ENCODE measurements at regions not wholly inside any gene's neighbourhood (a gene's known extent, or its start where the extent isn't known, plus 50 kb on each side); places are given as distances from the start of the nearest gene placed in this dataset.
"Not testable (repeated sequence)": the region's sequence is repeated elsewhere in the genome, so short reads cannot be mapped to it uniquely, and the experiment has no call there.

DNA sequence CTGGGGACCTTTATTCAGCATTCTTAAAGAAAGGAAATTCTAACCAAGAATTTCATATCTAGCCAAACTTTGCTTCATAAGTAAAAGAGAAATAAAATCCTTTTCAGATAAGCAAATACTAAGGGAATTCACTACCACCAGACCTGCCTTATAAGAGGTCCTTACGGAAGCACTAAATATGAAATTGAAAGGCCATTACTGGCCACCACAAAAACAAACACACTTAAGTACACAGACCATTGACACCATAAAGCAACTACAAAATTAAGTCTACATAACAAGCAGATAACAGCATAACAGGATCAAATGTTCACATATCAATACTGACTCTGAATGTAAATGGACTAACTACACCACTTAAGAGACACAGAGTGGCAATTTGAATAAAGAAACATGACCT, 361.4 kb upstream of the POU5F2 start:
- DNase-seq = no peak

GRCh38 chr5:94097384-94097783, 356.0 kb upstream of the POU5F2 start:
- DNase-seq = not testable (repeated sequence)

GRCh38 chr5:94094793-94095441, 353.5 kb upstream of the POU5F2 start:
- no peak for DNase-seq

DNA sequence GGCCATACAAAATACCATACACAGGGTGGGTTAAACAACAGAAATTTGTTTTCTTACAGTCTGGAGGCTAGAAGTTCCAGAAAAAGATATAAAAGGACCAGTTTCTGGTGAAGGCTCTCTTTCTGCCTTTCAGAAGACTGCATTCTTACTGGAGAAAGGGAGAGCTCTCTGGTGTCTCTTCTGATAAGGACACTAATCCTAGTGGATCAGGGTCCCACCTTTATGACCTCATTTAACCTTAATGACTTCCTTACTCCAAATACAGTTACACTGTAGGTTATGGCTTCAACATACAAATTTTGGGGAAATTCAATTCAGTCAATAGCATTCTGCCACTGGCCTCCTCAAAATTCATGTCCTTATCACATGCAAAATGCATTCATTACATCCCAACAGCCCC, 351.9 kb upstream of the POU5F2 start:
- DNase-seq = no peak

GRCh38 chr5:94086635-94087034, 345.2 kb upstream of the POU5F2 start:
- not testable (repeated sequence) for DNase-seq

DNA sequence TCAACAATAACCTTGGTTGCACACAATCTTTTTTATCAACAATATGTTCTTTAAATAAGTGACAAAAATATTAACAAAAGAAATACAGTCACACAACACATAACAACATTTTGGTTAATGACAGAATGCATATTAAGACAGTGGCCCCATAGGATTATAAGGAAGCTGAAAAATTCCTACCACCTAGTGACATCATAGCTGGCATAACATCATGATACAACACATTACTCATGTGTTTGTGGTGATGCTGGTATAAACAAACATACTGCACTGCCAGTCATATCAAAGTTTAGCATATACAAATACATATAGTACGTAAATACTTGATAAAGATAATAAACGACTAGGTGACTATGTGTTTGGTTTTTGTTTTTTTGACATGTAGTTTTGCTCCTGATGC, 344.8 kb upstream of the POU5F2 start:
- no peak for DNase-seq

GRCh38 chr5:94082405-94082804, 341.0 kb upstream of the POU5F2 start:
- DNase-seq = no peak

- no peak for DNase-seq
These were observed 339.7 kb upstream of the POU5F2 start for GRCh38 chr5:94081088-94081487.

DNA sequence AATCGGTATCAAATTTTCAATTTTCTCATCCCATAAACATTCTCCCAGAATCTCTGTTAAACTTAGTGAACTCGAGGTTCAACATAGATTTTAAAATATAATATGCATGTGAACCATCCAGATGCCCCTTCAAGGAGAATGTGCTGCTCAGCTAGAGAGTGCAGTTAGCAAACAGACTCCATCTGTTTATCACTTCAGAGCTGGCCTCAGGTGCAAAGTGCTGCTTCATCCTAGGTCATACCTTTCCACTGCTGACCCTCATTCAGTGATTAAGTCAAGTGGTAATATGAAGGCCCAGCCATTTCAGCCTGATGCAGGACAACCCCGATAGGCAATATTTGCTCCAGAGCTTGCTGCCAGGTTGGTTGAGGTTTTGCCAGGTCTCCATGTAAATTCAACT, 339.0 kb upstream of the POU5F2 start:
- no peak for DNase-seq

- peak; percentile 31 for DNase-seq
These were observed 330.7 kb upstream of the POU5F2 start for GRCh38 chr5:94072116-94072515.

DNA sequence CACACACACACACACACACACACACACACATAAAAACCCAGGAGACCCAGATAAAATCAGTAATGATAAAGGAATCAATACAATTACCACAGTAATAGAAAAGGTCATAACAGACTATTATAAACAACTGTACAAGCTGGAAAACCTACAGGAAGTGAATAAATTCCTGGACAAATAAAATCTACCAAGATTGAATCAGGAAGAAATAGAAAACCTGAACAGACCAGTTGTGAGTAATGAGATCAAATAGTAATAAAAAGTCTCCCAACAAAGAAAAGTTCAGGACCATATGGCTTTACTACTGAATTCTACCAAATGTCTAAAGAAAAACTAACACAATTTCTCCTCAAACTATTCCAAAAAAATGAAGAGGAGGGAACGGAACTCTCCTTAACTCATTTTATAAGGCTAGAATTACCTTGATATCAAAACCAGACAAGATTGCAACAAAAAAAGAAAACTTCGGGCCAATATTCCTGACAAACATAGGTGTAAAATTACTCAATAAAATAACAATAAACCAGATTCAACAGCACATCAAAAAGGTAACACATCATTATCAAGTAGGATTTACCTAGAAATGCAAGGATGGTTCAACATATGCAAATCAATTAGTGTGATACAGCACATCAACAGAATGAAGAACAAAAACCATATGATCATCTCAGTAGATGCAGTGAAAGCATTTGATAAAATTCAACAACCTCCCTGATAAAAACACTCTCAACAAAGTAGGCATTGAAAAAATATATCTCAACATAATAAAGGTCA, 325.2 kb upstream of the POU5F2 start:
- DNase-seq = no peak

DNA sequence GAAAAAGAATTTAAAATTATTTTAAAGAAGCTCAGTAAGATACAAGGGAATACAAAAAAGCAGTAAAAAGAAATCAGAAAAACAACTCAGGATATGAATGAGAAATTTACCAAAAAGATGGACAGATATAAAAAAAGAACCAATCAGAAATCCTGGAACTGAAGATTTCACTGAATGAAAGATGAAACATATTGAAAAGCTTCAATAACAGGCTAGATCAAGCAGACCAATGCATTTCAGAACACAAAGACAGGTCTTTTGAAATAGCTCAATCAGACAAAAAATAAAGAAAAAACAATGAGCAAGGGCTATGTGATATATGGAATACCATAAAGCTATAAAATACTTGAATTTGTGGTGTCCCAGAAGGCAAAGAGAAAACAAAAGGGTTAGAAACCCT, 322.6 kb upstream of the POU5F2 start:
- no peak for DNase-seq

- DNase-seq = no peak
These were observed 316.3 kb upstream of the POU5F2 start for GRCh38 chr5:94057655-94058054.

DNA sequence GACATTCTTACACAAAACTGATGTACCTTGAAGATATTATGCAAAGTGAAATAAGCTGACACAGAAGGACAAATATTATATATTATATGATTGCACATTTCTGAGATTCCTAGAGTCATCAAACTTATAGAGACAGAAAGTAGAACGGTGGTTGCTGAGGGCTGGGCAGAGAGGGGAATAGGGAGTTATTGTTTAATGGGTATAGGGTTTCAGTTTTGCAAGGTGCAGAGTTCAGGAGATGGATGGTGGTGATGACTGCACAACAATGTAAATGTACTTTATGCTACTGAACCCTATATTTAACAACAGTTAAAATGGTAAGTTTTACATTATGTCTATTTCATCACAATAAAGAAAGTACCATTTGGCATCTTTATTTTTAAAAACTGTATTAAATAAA, 315.8 kb upstream of the POU5F2 start:
- no peak for DNase-seq

- DNase-seq = not testable (repeated sequence)
These were observed 308.0 kb upstream of the POU5F2 start for GRCh38 chr5:94049307-94049922.

GRCh38 chr5:94045839-94046782, 304.7 kb upstream of the POU5F2 start:
- DNase-seq = no peak

GRCh38 chr5:94043311-94043710, 301.9 kb upstream of the POU5F2 start:
- DNase-seq = no peak

GRCh38 chr5:94040591-94041148, 299.3 kb upstream of the POU5F2 start:
- no peak for DNase-seq

GRCh38 chr5:94039101-94039500, 297.7 kb upstream of the POU5F2 start:
- DNase-seq = no peak

DNA sequence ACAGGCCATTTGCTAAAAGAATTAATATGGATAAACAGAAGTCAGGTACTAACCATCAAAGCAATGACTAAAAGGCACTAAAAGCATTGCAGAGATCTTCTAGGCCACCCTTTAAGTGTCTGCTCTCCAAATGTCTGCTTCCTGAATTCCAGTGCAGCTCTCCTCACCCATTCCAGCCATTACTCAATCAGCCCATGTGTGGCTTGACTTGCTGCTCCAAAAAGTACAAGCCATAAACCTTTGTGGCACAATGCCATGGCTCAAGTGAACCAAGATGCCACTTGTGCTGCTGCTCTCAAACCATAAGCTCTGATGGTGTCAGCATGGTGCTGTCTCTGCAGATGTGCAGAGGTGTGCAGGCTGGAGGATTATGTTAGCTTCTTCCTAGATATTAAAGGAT, 290.2 kb upstream of the POU5F2 start:
- peak; percentile 9 for DNase-seq

DNA sequence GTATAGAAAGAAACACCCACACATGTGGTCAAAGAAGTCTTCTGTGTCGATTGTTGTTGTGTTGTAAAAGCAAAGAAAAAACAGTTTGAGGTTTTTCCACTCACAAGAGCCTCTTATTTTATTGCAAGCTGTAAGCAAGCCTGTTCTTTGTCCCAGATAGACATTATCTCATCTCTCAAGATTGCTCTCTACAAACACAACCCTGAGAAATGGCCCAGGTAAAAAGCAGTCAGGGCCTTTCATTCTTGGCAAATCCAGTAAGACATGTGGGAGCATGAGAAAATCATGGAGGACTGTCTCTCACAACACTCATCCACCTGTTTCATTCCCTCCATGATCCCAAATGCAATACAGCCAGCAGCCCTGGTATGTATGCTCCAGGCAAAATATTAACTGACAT, 286.6 kb upstream of the POU5F2 start:
- DNase-seq = no peak

DNA sequence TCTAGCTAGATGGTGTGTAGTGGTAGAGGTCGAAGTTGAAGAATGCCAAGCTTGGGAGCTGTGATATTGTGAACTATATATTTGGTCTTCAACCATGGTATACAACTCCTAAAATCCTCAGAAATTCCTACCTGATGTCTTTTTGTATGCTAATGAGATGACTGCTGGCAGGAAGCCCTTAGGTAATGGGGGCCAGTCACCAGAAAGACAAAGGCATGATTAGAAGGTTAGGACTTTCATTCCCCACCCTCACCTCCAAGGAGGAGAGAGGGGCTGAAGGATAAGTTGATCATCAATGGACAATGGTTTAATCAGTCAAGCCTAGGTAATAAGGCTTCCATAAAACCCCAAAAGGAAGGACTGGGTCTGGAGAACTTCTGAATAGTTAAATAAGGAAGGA, 285.7 kb upstream of the POU5F2 start:
- no peak for DNase-seq

All from fibroblast of skin of right quadriceps (primary cell).